ENCODE measurements at regions not wholly inside any gene's neighbourhood (a gene's known extent, or its start where the extent isn't known, plus 50 kb on each side); places are given as distances from the start of the nearest gene placed in this dataset.

- in situ Hi-C loops (cut with MboI): no loop called here
- POLR2A ChIA-PET: no interaction called here
- Histone ChIP-seq H3K36me3 (ENCODE audit: control insufficient read depth, insufficient read depth, low read length) (no peaks in the 10 kb centered on the region), H3K9ac (ENCODE audit: insufficient read depth in 1 of 2, low read depth in 2 of 2, low read length in 2 of 2) (no peak overlapping the region), H3K4me1 (replicated peaks in 1 of 2; ENCODE audit: control insufficient read depth in 2 of 2, insufficient read depth in 2 of 2, low read length in 2 of 2) (no peaks in the 10 kb centered on the region), H4K20me1 (replicated peaks; ENCODE audit: control insufficient read depth, insufficient read depth, low read length) (no peaks in the 10 kb centered on the region), H3K9me3 (replicated peaks; ENCODE audit: control insufficient read depth, insufficient read depth, low read depth, low read length) (no peaks in the 10 kb centered on the region), H3K27ac (ENCODE audit: extremely low read depth, low read depth, low read length) (no peak overlapping the region), H3K79me2 (ENCODE audit: control insufficient read depth, insufficient read depth, low read length) (no peaks in the 10 kb centered on the region), H3K27me3 (ENCODE audit: control insufficient read depth in 2 of 2, insufficient read depth in 2 of 2, low read length in 2 of 2) (no peaks in the 10 kb centered on the region), H3K4me3 (no peak overlapping the region), H2AFZ (ENCODE audit: low read depth, low read length) (no peak overlapping the region), H3K4me2 (ENCODE audit: insufficient read depth, low read length) (no peak overlapping the region), H3K9me1 (ENCODE audit: control insufficient read depth, insufficient read depth, low read length) (no peaks in the 10 kb centered on the region)
- no peak for FAIRE-seq
- no peak for DNase-seq (ENCODE audit: extremely low read depth in 1 of 4, low spot score in 3 of 4)
- 8% methylated on average over 4 of the region's 4 CpGs for WGBS (ENCODE audit: insufficient coverage, low coverage, missing lambda C conversion rate)
- intact Hi-C loops (cut with micrococcal nuclease): no loop called here
- no TSS peak for BruUV-seq (replicated peaks)
- CTCF ChIA-PET (ENCODE audit: low intra/inter-chr PET ratio): no interaction called here
- no peak for ATAC-seq
- TF ChIP-seq PREB (CRISPR knock-in tag; IDR thresholded peaks at IDR 0.05) (no peak), ADNP (tag; IDR thresholded peaks at IDR 0.05) (no peak), POLR2AphosphoS5 (IDR thresholded peaks at IDR 0.05; ENCODE audit: control insufficient read depth, insufficient read depth, low read depth, low read length) (no peak), RAD21 (CRISPR knock-in tag; conservative IDR thresholded peaks at IDR 0.05 in 1 of 2, IDR thresholded peaks at IDR 0.05 in 1 of 2) (no peak), THRA (IDR thresholded peaks at IDR 0.05) (no peak), ZNF140 (CRISPR knock-in tag; IDR thresholded peaks at IDR 0.05) (no peak), NCOA6 (IDR thresholded peaks at IDR 0.05) (no peak), ELK3 (CRISPR knock-in tag; IDR thresholded peaks at IDR 0.05) (no peak), HSF4 (CRISPR knock-in tag; IDR thresholded peaks at IDR 0.05; ENCODE audit: borderline replicate concordance) (no peak), TSHZ1 (CRISPR knock-in tag; IDR thresholded peaks at IDR 0.05) (no peak), ZNF124 (CRISPR knock-in tag; IDR thresholded peaks at IDR 0.05) (no peak), GTF2B (IDR thresholded peaks at IDR 0.05; ENCODE audit: extremely low read depth, insufficient read length) (no peak), ZNF282 (CRISPR knock-in tag; IDR thresholded peaks at IDR 0.05) (no peak), NFRKB (IDR thresholded peaks at IDR 0.05; ENCODE audit: low read depth) (no peak), SMARCA5 (IDR thresholded peaks at IDR 0.05) (no peak), ELF1 (tag; IDR thresholded peaks at IDR 0.05) (no peak)
These were observed 153.6 kb upstream of the ZNF804A start for GRCh38 chr2:184444623-184445223.
